HUES48 (cell line): ENCODE measurements at regions not wholly inside any gene's neighbourhood (a gene's known extent, or its start where the extent isn't known, plus 50 kb on each side); places are given as distances from the start of the nearest gene placed in this dataset.

ENCODE experiments used
- H3K27ac ChIP-seq: one replicate; pipeline ENCODE4 v1.7.0; 2013; ENCODE audit warnings: low read depth, low read length, inconsistent platforms
- H3K27me3 ChIP-seq: 2 replicates; pipeline ENCODE4 v1.6.1; 2013; ENCODE audit warnings: mild to moderate bottlenecking, low read length; ENCODE audit not compliant: control insufficient read depth, insufficient read depth
- H3K36me3 ChIP-seq: 2 replicates; pipeline ENCODE4 v1.6.1; 2013; ENCODE audit warnings: low read length; ENCODE audit not compliant: control insufficient read depth, insufficient read depth
- H3K4me1 ChIP-seq: 2 replicates; pipeline ENCODE4 v1.6.1; 2013; ENCODE audit warnings: mild to moderate bottlenecking, low read length; ENCODE audit not compliant: control insufficient read depth, insufficient read depth
- H3K4me3 ChIP-seq: 2 replicates; pipeline ENCODE4 v1.5.1; 2013; ENCODE audit warnings: mild to moderate bottlenecking, low read depth, low read length
- H3K9ac ChIP-seq: 2 replicates; pipeline ENCODE4 v1.6.1; 2013; ENCODE audit warnings: mild to moderate bottlenecking, low read depth, low read length, moderate library complexity
- H3K9me3 ChIP-seq: 2 replicates; pipeline ENCODE4 v1.6.1; 2013; ENCODE audit warnings: low read length; ENCODE audit not compliant: control insufficient read depth, insufficient read depth

DNA sequence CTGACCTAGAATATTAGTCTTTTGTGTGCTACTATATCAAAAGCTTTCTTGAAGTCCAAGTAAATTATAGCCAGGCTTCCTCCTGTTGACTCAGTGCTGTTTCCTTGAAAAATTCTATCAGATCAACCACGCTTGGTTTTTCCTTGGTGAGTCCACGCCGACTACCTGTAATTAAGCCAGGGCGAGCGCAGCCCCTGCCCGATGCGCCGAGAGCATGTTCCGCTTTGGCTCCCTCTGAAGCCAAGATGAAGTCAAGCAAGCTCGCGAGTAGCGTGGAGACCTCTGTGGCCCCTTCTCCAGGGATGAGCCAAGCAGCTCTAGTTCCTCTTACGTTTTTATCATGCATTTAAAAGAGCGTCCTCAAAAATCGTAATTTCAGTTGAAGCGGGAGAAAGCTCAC is 641.2 kb downstream of the CDH26 start:
- Histone ChIP-seq H3K4me3 (no peak overlapping the region), H3K9me3 (peaks cover 5% of the 10 kb centered on the region; the same call in 1 of the 2 replicates), H3K9ac (no peak overlapping the region), H3K36me3 (no peaks in the 10 kb centered on the region), H3K4me1 (no peaks in the 10 kb centered on the region), H3K27ac (no peak overlapping the region), H3K27me3 (no peaks in the 10 kb centered on the region)

DNA sequence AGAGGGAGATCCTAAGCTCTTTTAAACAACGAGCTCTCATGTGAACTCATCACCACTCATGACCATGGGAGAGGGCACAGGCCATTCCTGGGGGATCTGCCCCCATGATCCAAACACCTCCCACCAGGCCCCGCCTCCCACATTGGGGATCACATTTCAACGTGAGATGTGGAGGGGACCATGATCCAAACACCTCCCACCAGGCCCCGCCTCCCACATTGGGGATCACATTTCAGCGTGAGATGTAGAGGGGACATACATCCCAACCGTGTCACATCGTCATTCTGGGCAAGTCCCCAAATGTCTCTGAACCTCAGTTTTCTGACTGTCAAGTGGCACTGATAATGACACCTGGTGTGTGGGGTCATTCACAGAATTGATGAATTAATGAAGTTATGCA is 641.8 kb downstream of the CDH26 start:
- H3K36me3 ChIP-seq = no peaks in the 10 kb centered on the region
- H3K9ac ChIP-seq = no peak overlapping the region
- no peaks in the 10 kb centered on the region for H3K4me1 ChIP-seq
- peaks cover 5% of the 10 kb centered on the region; the same call in 1 of the 2 replicates for H3K9me3 ChIP-seq
- no peak overlapping the region for H3K27ac ChIP-seq
- no peak overlapping the region for H3K4me3 ChIP-seq
- no peaks in the 10 kb centered on the region for H3K27me3 ChIP-seq

DNA sequence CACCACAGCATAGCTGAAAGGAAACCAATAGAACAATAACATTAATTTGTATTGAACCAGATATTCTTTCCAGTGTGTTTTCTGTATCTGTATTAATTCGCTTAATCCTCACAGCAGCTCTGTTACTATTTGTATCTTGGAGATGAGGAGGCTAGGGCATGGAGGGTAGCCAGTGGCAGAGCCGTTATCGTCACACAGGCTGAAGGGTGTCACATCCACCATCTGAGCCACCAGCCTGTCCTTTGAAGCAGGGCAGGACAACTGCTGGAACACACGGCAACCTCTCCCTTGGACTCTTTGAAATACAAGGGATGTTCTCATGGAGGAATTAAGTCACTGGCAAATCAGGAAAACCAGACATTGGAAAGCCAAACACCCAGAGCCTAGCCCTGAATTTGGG is 628.0 kb upstream of the CDH4 start:
- Histone ChIP-seq H3K4me1 (no peaks in the 10 kb centered on the region), H3K4me3 (no peak overlapping the region), H3K9ac (no peak overlapping the region), H3K36me3 (no peaks in the 10 kb centered on the region), H3K27ac (no peak overlapping the region), H3K27me3 (no peaks in the 10 kb centered on the region), H3K9me3 (no peaks in the 10 kb centered on the region)

DNA sequence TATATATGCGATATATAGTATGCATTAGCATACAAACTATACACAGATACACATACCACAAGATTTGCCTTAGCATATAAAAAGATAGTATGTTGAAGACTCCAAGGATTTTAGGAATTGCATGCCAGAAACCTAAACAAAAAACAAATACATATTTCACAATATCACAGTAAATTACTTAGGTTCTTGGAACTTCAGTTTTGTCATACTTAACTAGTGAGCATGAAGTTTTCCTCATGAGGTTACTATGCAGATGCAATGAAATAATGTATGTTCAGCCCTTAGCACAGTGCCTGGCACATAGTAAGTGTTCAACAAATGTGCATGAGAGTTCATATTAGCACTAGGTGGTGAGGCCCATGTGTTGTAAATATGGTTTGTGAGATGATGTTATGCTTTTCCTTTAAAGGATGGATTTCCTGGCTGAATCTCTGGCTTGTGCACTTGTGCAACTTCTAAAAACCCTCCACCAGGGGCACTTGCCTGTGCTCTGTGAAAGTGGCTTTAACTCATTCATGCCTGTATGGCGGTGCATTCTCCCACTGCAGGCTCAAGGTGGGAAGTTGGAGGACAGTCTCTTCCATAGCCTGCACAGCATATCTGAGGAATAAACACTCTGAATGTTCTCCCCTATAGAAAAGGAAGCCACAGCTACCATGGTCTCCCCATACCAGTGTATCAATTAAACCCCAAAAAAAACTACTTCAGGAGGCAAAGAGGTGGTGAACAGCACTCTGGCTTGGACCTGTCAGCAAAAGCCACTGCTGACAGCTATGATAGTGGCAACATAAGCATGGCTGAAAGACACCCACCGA is 624.1 kb upstream of the CDH4 start:
- Histone ChIP-seq H3K4me3 (no peak overlapping the region), H3K36me3 (no peaks in the 10 kb centered on the region), H3K9ac (no peak overlapping the region), H3K27me3 (no peaks in the 10 kb centered on the region), H3K9me3 (no peaks in the 10 kb centered on the region), H3K27ac (no peak overlapping the region), H3K4me1 (no peaks in the 10 kb centered on the region)

DNA sequence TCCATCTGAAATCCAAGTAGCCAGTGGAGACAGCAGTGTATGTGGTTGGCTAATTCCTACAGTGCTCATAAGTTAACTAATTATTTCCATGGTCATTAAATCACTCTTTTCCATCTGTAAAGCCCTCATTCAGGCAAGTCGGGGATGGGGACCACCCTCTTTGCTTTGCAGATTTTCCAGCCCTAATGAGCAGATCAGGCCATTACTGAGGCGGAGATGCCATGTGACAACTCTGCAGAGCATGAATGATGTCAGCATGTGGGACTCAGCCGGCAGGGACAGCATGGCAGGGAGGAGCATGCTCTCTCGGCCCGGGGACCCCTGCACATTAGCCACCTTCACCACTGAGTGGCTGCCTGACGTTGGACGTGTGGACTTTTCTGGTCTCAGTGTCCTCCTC is 623.3 kb upstream of the CDH4 start:
- Histone ChIP-seq H3K27me3 (no peaks in the 10 kb centered on the region), H3K9me3 (no peaks in the 10 kb centered on the region), H3K27ac (no peak overlapping the region), H3K36me3 (no peaks in the 10 kb centered on the region), H3K9ac (no peak overlapping the region), H3K4me1 (no peaks in the 10 kb centered on the region), H3K4me3 (no peak overlapping the region)

DNA sequence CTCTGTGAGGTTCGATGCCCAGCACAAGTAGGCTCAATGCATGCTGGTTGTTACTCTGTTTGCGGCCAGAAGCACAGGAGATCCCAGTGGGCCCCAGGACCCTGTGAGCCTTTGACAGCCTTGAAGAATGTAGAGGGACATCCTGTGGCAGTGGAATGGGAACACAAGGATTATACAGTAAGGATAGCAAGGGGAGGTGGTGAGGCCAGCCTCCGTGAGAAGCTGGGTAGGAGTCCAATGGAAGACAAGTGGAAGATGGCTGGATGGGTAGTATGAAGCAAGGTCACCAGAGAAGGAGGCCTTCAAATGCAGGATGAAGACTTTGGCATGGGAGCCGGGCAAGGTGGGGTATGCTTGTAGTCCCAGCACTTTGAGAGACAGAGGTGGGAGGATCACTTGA is 622.9 kb upstream of the CDH4 start:
- Histone ChIP-seq H3K36me3 (no peaks in the 10 kb centered on the region), H3K9ac (no peak overlapping the region), H3K27me3 (no peaks in the 10 kb centered on the region), H3K4me3 (no peak overlapping the region), H3K4me1 (no peaks in the 10 kb centered on the region), H3K9me3 (no peaks in the 10 kb centered on the region), H3K27ac (no peak overlapping the region)

DNA sequence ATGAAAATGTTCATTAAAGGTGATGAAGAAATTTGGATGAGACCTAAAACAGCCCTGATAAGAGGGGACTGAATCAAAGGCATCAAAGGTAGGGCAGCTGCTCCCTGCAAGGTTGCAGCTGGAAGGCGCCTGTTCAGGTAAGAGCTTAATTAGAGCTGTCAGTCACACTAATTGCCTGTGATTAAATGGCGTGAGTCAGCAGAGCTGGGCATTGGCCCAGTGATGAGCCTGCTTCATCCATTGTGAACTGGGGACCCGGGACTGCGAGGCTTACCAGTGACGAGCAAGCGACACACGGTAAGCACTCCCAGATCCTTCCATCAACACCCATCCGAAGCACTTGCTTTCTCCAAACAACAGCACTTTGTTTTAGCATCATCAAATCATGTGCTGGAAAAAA is 621.5 kb upstream of the CDH4 start:
- no peak overlapping the region for H3K9ac ChIP-seq
- H3K36me3 ChIP-seq = no peaks in the 10 kb centered on the region
- H3K27ac ChIP-seq = no peak overlapping the region
- H3K9me3 ChIP-seq = 0 out of 2 replicates have a peak, but pooled peaks cover 1% of the 10 kb centered on the region
- no peaks in the 10 kb centered on the region for H3K4me1 ChIP-seq
- H3K27me3 ChIP-seq = no peaks in the 10 kb centered on the region
- no peak overlapping the region for H3K4me3 ChIP-seq

DNA sequence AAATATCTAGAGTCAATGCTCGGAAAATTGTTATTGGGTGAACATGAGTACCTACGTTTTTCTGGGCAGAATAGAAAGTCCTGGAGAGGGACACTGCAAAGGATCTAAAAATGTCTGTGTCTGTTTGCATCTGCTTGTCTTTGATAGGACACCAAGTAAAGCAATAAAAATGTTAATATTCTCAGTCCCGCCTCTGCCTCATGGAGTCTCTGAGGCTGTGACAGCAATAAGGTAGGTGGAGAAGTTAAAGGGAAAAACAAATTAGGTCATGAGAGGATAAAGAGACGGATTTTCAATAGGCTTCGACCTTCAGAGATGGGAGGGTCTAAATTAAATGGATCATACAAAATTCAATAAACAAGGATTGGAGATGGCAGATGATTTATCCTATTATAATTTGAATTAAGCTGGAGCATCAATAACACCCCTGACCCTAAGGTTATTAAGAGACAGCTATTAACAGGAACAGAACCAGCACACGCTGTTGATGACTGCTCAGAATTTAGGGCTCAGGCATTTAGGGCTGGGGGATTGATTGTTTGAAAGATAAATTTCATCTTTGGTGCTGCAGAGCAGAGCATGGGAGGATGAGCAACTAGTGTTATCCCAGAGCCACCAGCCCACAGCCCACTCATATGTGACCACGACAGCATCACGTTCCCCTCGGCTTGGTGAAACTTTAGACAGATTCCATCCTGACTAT is 620.3 kb upstream of the CDH4 start:
- Histone ChIP-seq H3K4me3 (no peak overlapping the region), H3K4me1 (no peaks in the 10 kb centered on the region), H3K36me3 (no peaks in the 10 kb centered on the region), H3K27me3 (no peaks in the 10 kb centered on the region), H3K27ac (no peak overlapping the region), H3K9me3 (peaks cover 8% of the 10 kb centered on the region; the same call in 1 of the 2 replicates), H3K9ac (no peak overlapping the region)

DNA sequence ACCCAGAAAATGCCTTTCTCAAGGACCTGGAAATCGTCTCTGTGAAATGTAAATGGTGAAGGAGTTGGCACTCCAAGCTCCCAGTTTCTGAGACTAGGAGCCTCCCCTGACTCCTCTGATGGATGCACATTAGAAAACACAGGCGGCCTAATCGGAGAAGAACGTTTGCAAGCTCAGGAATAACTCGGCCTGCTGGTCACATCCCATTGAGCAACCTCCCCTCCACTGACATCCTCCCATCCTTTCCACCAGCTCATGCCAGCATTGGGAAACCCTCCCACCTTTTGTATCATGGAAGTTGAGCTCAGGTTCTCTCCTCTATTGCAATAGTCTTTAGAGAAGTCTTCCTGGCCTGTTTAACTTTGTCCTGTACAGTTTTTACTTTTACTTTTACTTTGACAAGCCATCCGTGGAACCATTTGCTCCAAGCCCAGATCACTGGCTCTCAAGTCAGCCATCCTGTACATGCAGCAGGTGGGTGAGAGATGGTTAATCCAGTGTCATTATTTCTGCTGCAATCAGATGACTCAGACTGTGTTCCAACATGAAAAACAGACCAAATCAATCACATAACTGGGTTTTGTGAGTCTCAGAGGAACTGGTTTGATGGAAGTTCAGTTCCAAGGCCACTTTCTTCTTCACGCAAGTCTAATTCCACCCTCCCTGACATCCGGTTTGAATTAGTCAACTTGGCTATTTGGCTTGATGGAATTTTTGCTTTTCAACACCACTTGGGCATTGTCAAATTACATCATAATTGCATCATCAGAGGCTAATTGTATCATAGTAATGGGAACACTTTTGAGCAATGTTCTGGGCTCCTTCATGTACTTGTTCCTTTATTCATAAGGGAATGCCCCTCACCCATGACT is 619.4 kb upstream of the CDH4 start:
- Histone ChIP-seq H3K9ac (no peak overlapping the region), H3K9me3 (peaks cover 8% of the 10 kb centered on the region; the same call in 1 of the 2 replicates), H3K4me1 (no peaks in the 10 kb centered on the region), H3K27ac (no peak overlapping the region), H3K4me3 (no peak overlapping the region), H3K36me3 (no peaks in the 10 kb centered on the region), H3K27me3 (no peaks in the 10 kb centered on the region)

DNA sequence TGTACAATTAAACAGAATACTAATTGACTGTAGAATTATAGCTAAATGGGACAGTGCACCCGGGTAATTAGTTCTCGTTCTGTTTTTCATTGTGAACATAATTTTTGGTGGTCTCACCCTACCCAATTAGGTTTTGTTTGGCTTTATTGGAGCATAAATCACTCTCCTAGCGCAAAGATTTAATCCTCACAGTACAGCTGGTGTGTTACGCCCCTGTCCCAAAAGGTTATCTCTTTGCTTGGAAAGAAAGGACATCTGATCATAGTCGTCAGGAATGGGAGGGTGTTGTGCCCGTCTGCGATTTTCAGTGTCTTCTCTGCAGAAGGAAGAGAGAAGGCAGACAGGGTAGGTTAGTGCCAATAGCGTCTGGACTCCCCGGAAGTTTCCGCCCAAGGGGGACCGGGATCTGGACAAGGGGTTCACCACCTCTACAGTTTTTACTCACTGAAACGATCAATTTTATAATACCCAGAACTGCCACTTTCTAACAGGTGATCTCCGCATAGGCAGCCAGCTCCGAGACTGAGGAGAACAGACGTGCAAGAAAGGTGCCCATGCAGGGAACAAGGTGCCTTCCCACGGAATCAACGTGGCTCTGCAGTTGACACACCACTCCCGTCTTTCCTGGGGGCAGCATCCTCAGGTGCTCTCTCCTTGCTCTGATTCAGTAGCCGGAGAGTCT is 617.4 kb upstream of the CDH4 start:
- no peaks in the 10 kb centered on the region for H3K4me1 ChIP-seq
- H3K9ac ChIP-seq = no peak overlapping the region
- H3K9me3 ChIP-seq = peaks cover 8% of the 10 kb centered on the region; the same call in 1 of the 2 replicates
- H3K36me3 ChIP-seq = no peaks in the 10 kb centered on the region
- H3K4me3 ChIP-seq = no peak overlapping the region
- H3K27me3 ChIP-seq = no peaks in the 10 kb centered on the region
- H3K27ac ChIP-seq = no peak overlapping the region
